ENCODE measurements at regions not wholly inside any gene's neighbourhood (a gene's known extent, or its start where the extent isn't known, plus 50 kb on each side); places are given as distances from the start of the nearest gene placed in this dataset.

DNA sequence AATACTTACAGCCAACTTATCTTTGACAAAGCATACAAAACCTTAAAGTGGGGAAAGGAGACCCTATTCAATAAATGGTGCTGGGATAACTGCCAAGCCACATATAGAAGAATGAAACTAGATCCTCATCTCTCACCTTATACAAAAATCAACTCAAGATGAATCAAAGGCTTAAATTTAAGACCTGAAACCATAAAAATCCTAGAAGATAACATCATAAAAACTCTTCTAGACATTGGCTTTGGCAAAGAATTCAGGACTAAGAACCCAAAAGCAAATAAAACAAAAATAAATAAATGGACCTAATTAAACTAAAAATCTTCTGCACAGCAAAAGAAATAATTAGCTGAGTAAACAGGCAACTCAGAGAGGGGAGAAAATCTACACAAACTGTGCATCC is 335.6 kb upstream of the PBX1 start:
- no peak overlapping the region for H3K27ac ChIP-seq
- TF ChIP-seq ZFX (IDR thresholded peaks at IDR 0.05): no peak
- TF ChIP-seq, protein P1, sequence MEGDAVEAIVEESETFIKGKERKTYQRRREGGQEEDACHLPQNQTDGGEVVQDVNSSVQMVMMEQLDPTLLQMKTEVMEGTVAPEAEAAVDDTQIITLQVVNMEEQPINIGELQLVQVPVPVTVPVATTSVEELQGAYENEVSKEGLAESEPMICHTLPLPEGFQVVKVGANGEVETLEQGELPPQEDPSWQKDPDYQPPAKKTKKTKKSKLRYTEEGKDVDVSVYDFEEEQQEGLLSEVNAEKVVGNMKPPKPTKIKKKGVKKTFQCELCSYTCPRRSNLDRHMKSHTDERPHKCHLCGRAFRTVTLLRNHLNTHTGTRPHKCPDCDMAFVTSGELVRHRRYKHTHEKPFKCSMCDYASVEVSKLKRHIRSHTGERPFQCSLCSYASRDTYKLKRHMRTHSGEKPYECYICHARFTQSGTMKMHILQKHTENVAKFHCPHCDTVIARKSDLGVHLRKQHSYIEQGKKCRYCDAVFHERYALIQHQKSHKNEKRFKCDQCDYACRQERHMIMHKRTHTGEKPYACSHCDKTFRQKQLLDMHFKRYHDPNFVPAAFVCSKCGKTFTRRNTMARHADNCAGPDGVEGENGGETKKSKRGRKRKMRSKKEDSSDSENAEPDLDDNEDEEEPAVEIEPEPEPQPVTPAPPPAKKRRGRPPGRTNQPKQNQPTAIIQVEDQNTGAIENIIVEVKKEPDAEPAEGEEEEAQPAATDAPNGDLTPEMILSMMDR (conservative IDR thresholded peaks at IDR 0.05): no peak

DNA sequence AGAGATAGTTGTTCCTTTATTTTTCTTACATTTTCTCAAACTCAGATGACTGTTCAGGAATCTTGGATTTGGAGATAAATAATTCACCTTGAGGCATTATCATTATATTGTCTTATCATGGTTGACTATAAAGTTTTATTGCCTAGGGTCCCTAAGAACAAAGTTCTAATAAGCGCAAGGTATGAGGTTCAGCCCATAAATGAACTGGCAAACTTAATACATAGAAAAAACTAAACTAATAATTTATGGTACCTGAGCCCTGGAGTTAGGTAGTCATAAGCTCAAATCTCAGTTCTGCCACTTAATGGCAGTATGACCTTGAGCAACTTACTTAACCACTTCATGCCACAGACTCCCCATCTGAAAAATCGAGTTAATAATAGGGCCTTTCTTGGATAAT is 334.0 kb upstream of the PBX1 start:
- no peak overlapping the region for H3K27ac ChIP-seq
- TF ChIP-seq ZFX (IDR thresholded peaks at IDR 0.05): no peak

DNA sequence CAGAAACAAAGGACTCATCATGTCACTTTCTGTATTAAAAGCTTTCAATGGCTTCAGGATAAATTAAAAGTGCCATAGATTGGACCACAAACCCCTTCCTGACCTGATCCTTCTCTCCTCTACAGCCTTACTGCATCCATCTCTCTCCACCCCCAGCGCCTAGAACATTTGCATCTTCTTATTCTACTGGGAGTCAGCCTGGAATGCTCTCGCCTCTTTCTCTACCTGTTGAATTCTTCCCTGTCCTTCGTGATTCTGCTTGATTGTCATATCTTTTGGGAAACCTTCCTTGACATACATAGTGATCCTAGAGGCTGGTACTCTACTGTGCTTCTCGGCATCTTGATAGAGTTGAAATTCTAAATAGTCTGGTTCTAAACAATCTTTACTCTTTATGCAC is 332.0 kb upstream of the PBX1 start:
- H3K27ac ChIP-seq: no peak overlapping the region
- TF ChIP-seq, protein P1 (conservative IDR thresholded peaks at IDR 0.05): no peak
- no peak for TF ChIP-seq ZFX (IDR thresholded peaks at IDR 0.05)

DNA sequence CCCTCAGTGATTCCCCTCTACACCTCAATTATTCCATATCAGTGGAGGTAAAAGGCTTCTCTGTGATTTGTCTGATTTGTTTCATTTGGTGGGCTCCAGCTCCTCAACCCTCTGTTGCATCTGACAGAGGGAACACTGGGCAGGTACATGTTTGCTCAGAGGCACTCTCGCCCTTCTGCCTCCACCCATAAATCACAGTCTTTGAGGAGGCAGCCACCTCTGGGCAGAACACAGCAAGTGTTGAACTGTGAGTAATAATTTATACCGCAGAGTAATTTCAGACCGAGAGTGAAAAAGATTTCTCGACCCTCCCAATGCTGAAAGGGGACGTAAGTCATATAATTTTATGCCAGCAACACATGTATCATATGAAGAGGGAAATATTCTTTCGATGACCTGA is 330.1 kb upstream of the PBX1 start:
- H3K27ac ChIP-seq: no peak overlapping the region
- TF ChIP-seq ZFX (IDR thresholded peaks at IDR 0.05): no peak

DNA sequence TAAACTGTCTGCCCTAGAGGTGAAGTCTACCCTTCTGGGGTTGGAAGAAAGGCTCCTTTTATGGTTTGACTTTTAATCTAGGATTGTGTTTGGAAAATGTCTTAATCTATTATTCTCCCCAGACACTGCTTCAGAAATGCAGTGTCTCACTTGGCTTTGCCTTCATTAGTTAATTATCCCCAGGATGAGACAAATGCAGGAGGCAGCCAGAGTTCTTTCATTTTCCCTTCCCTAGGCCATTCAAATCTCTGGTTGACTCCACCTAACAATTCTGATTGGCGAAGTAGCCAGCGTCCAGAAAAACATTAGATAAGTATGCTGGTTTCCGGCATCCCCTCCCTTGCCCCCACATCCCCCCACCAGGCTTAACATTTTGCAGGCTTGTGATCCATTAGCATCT is 325.8 kb upstream of the PBX1 start:
- no peak overlapping the region for H3K27ac ChIP-seq
- no peak for TF ChIP-seq ZFX (IDR thresholded peaks at IDR 0.05)
- TF ChIP-seq, protein P1 (conservative IDR thresholded peaks at IDR 0.05): no peak

DNA sequence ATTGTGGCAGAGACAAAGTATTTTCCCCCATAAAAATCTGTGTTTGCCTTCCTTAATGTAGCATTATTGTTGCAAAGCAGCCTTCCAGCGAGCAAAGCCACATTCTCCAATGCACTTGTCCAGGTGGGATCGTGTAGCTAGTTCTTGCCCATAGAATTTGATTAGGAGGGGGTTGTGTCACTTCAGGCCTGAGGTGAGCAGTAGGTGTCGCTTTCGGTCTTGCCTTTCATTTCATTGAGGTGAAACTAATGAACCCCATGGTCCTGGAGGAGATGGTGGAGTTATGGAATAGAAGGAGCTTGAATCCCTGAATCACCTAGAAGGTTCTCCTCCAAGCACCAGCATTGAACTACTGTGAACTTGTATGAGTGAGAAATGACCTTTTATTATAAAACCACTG is 318.9 kb upstream of the PBX1 start:
- TF ChIP-seq, protein P1 (conservative IDR thresholded peaks at IDR 0.05): peak; percentile 56
- TF ChIP-seq ZFX (IDR thresholded peaks at IDR 0.05): no peak
- H3K27ac ChIP-seq: no peak overlapping the region

DNA sequence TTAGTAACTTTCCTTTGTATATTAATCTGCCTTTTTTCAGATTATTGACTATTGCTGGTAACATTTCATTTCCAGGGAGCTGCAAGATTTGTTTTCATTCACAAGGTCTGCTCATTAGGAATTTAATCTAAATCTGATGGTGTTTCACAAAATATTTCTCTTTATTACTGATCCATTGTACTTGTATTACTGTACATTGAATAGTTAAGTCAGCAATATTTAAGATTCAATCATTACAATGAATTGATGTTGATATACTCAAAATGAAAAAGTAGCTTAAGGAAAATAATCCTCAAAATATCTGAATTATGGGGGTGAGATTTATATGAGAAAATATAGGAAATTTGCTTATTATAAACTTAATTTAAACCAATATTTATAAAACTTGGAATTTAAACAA is 308.6 kb upstream of the PBX1 start:
- H3K27ac ChIP-seq: no peak overlapping the region
- TF ChIP-seq, protein P1 (conservative IDR thresholded peaks at IDR 0.05): no peak
- TF ChIP-seq ZFX (IDR thresholded peaks at IDR 0.05): no peak

DNA sequence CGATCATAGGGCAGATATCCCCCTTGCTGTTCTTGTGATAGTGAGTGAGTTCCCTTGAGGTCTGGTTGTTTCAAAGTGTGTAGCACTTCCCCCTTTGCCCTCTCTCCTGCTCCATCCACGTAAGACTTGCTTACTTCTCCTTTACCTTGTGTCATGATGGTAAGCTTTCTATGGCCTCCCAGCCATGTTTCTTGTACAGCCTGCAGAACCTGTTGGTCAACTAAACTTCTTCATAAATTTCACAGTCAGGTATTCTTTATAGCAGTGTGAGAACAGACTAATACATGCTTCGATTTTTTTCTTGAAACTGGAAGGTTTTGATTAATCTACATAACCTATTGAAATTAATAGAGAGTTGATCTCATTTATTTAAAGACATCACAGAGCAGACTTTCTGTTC is 302.5 kb upstream of the PBX1 start:
- no peak overlapping the region for H3K27ac ChIP-seq
- no peak for TF ChIP-seq ZFX (IDR thresholded peaks at IDR 0.05)
- TF ChIP-seq, protein P1 (conservative IDR thresholded peaks at IDR 0.05): no peak
